ENCODE measurements at regions not wholly inside any gene's neighbourhood (a gene's known extent, or its start where the extent isn't known, plus 50 kb on each side); places are given as distances from the start of the nearest gene placed in this dataset.

- DNase-seq (no peak), ATAC-seq (replicated peaks in 1 of 4) (no peak)
- no peaks in the 10 kb centered on the region for H3K36me3 ChIP-seq (ENCODE audit: control insufficient read depth in 2 of 2, extremely low read depth in 1 of 2, insufficient read depth in 1 of 2, low read length in 1 of 2)
- ChIA-PET POLR2A (no interaction called here), CTCF (no interaction called here)
- no peak overlapping the region for H3K4me3 ChIP-seq (ENCODE audit: control insufficient read depth in 1 of 2, extremely low read depth in 1 of 2, low read length in 1 of 2)
- no peak overlapping the region for H3K27ac ChIP-seq (ENCODE audit: low read length)
- WGBS (ENCODE audit: insufficient coverage) = no CpG with 5 or more reads among the region's 2 CpGs
- H3K27me3 ChIP-seq (replicated peaks in 1 of 2; ENCODE audit: control insufficient read depth in 2 of 2, extremely low read depth in 1 of 2, insufficient read depth in 2 of 2, low read length in 1 of 2) = no peaks in the 10 kb centered on the region
- no peak overlapping the region for H3K4me3 Mint-ChIP-seq
- no peaks in the 10 kb centered on the region for H3K4me1 Mint-ChIP-seq
- no peaks in the 10 kb centered on the region for H3K4me1 ChIP-seq (ENCODE audit: control insufficient read depth in 1 of 2, extremely low read depth in 1 of 2, insufficient read depth in 2 of 2, low read length in 2 of 2)
- H3K27me3 Mint-ChIP-seq = no peaks in the 10 kb centered on the region
- no peaks in the 10 kb centered on the region for H3K9me3 Mint-ChIP-seq
- H3K27ac Mint-ChIP-seq = no peak overlapping the region
- no peaks in the 10 kb centered on the region for H3K36me3 Mint-ChIP-seq
- no peaks in the 10 kb centered on the region for H3K9me3 ChIP-seq
Measured at GRCh38 chr7:18378989-18379605, 116.5 kb upstream of the HDAC9 start.

- ATAC-seq (replicated peaks in 1 of 4) (no peak), DNase-seq (no peak)
- Mint-ChIP-seq H3K9me3 (no peaks in the 10 kb centered on the region), H3K27me3 (peaks cover 0 to 5% of the 10 kb centered on the region in 2 donors), H3K27ac (no peak overlapping the region), H3K36me3 (no peaks in the 10 kb centered on the region), H3K4me3 (no peak overlapping the region), H3K4me1 (no peaks in the 10 kb centered on the region)
- Histone ChIP-seq H3K27ac (ENCODE audit: low read length) (no peak overlapping the region), H3K27me3 (replicated peaks in 1 of 2; ENCODE audit: control insufficient read depth in 2 of 2, extremely low read depth in 1 of 2, insufficient read depth in 2 of 2, low read length in 1 of 2) (no peaks in the 10 kb centered on the region), H3K4me1 (ENCODE audit: control insufficient read depth in 1 of 2, extremely low read depth in 1 of 2, insufficient read depth in 2 of 2, low read length in 2 of 2) (no peaks in the 10 kb centered on the region), H3K9me3 (no peaks in the 10 kb centered on the region), H3K36me3 (ENCODE audit: control insufficient read depth in 2 of 2, extremely low read depth in 1 of 2, insufficient read depth in 1 of 2, low read length in 1 of 2) (no peaks in the 10 kb centered on the region), H3K4me3 (ENCODE audit: control insufficient read depth in 1 of 2, extremely low read depth in 1 of 2, low read length in 1 of 2) (no peak overlapping the region)
- WGBS (ENCODE audit: insufficient coverage) = no CpG with 5 or more reads among the region's 1 CpG
- POLR2A ChIA-PET = no interaction called here
- CTCF ChIA-PET = interaction anchor here in 1 of 2 donors (0.7 to 1.0 kb wide), 2 partner anchors 25 to 30 kb away, joined by 3 read pairs; no protein-coding TSS in a partner anchor
Measured at GRCh38 chr7:18384491-18385143, 110.9 kb upstream of the HDAC9 start.

- Mint-ChIP-seq H3K4me3 (no peak overlapping the region), H3K27ac (no peak overlapping the region), H3K9me3 (no peaks in the 10 kb centered on the region), H3K36me3 (no peaks in the 10 kb centered on the region), H3K4me1 (peaks cover 0 to 7% (median 0%) of the 10 kb centered on the region in 3 donors), H3K27me3 (peaks cover 0 to 5% of the 10 kb centered on the region in 2 donors)
- CTCF ChIA-PET = no interaction called here
- POLR2A ChIA-PET = no interaction called here
- 95% methylated on average over 2 of the region's 4 CpGs for WGBS (ENCODE audit: insufficient coverage)
- ATAC-seq (replicated peaks in 1 of 4) (no peak), DNase-seq (no peak)
- H3K9me3 ChIP-seq = no peaks in the 10 kb centered on the region
- H3K36me3 ChIP-seq (ENCODE audit: control insufficient read depth in 2 of 2, extremely low read depth in 1 of 2, insufficient read depth in 1 of 2, low read length in 1 of 2) = no peaks in the 10 kb centered on the region
- no peak overlapping the region for H3K27ac ChIP-seq (ENCODE audit: low read length)
- no peaks in the 10 kb centered on the region for H3K27me3 ChIP-seq (replicated peaks in 1 of 2; ENCODE audit: control insufficient read depth in 2 of 2, extremely low read depth in 1 of 2, insufficient read depth in 2 of 2, low read length in 1 of 2)
- H3K4me3 ChIP-seq (ENCODE audit: control insufficient read depth in 1 of 2, extremely low read depth in 1 of 2, low read length in 1 of 2) = no peak overlapping the region
- H3K4me1 ChIP-seq (ENCODE audit: control insufficient read depth in 1 of 2, extremely low read depth in 1 of 2, insufficient read depth in 2 of 2, low read length in 2 of 2) = no peaks in the 10 kb centered on the region
Measured at GRCh38 chr7:18386607-18387006, 108.9 kb upstream of the HDAC9 start.

- peaks cover 0 to 5% of the 10 kb centered on the region in 2 donors for H3K27me3 Mint-ChIP-seq
- H3K4me1 Mint-ChIP-seq = peaks cover 0 to 7% (median 0%) of the 10 kb centered on the region in 3 donors
- H3K27ac ChIP-seq (ENCODE audit: low read length) = no peak overlapping the region
- DNase-seq (no peak), ATAC-seq (replicated peaks in 1 of 4) (no peak)
- no peaks in the 10 kb centered on the region for H3K9me3 Mint-ChIP-seq
- WGBS (ENCODE audit: insufficient coverage) = no CpG with 5 or more reads among the region's 2 CpGs
- H3K4me1 ChIP-seq (ENCODE audit: control insufficient read depth in 1 of 2, extremely low read depth in 1 of 2, insufficient read depth in 2 of 2, low read length in 2 of 2) = no peaks in the 10 kb centered on the region
- no peaks in the 10 kb centered on the region for H3K36me3 Mint-ChIP-seq
- ChIA-PET CTCF (no interaction called here), POLR2A (no interaction called here)
- no peaks in the 10 kb centered on the region for H3K27me3 ChIP-seq (replicated peaks in 1 of 2; ENCODE audit: control insufficient read depth in 2 of 2, extremely low read depth in 1 of 2, insufficient read depth in 2 of 2, low read length in 1 of 2)
- no peak overlapping the region for H3K27ac Mint-ChIP-seq
- H3K4me3 Mint-ChIP-seq = no peak overlapping the region
- H3K9me3 ChIP-seq = no peaks in the 10 kb centered on the region
- H3K4me3 ChIP-seq (ENCODE audit: control insufficient read depth in 1 of 2, extremely low read depth in 1 of 2, low read length in 1 of 2) = no peak overlapping the region
- H3K36me3 ChIP-seq (ENCODE audit: control insufficient read depth in 2 of 2, extremely low read depth in 1 of 2, insufficient read depth in 1 of 2, low read length in 1 of 2) = no peaks in the 10 kb centered on the region
Measured at GRCh38 chr7:18387191-18387735, 108.3 kb upstream of the HDAC9 start.

GRCh38 chr7:18390535-18390907, 105.0 kb upstream of the HDAC9 start:
- no CpG with 5 or more reads among the region's 3 CpGs for WGBS (ENCODE audit: insufficient coverage)
- no peak overlapping the region for H3K27ac Mint-ChIP-seq
- peaks cover 0 to 7% (median 0%) of the 10 kb centered on the region in 3 donors for H3K4me1 Mint-ChIP-seq
- Histone ChIP-seq H3K4me1 (ENCODE audit: control insufficient read depth in 1 of 2, extremely low read depth in 1 of 2, insufficient read depth in 2 of 2, low read length in 2 of 2) (no peaks in the 10 kb centered on the region), H3K4me3 (ENCODE audit: control insufficient read depth in 1 of 2, extremely low read depth in 1 of 2, low read length in 1 of 2) (no peak overlapping the region), H3K27me3 (replicated peaks in 1 of 2; ENCODE audit: control insufficient read depth in 2 of 2, extremely low read depth in 1 of 2, insufficient read depth in 2 of 2, low read length in 1 of 2) (no peaks in the 10 kb centered on the region), H3K9me3 (no peaks in the 10 kb centered on the region), H3K36me3 (ENCODE audit: control insufficient read depth in 2 of 2, extremely low read depth in 1 of 2, insufficient read depth in 1 of 2, low read length in 1 of 2) (no peaks in the 10 kb centered on the region), H3K27ac (ENCODE audit: low read length) (no peak overlapping the region)
- ChIA-PET CTCF (no interaction called here), POLR2A (no interaction called here)
- DNase-seq (no peak), ATAC-seq (replicated peaks in 1 of 4) (no peak)
- H3K27me3 Mint-ChIP-seq = peaks cover 0 to 5% of the 10 kb centered on the region in 2 donors
- H3K9me3 Mint-ChIP-seq = no peaks in the 10 kb centered on the region
- no peak overlapping the region for H3K4me3 Mint-ChIP-seq
- no peaks in the 10 kb centered on the region for H3K36me3 Mint-ChIP-seq

GRCh38 chr7:18393465-18394118, 102.0 kb upstream of the HDAC9 start:
- H3K4me3 Mint-ChIP-seq = no peak overlapping the region
- ChIA-PET CTCF (interaction anchor here in 1 of 2 donors (0.6 to 0.7 kb wide), 2 partner anchors 18 to 28 kb away, joined by 3 to 7 read pairs; no protein-coding TSS in a partner anchor), POLR2A (interaction anchor here in 1 of 2 donors (0.6 kb wide), 1 partner anchor 40 kb away, joined by 3 read pairs; no protein-coding TSS in a partner anchor)
- H3K36me3 ChIP-seq (ENCODE audit: control insufficient read depth in 2 of 2, extremely low read depth in 1 of 2, insufficient read depth in 1 of 2, low read length in 1 of 2) = no peaks in the 10 kb centered on the region
- DNase-seq = no peak
- no peaks in the 10 kb centered on the region for H3K4me1 ChIP-seq (ENCODE audit: control insufficient read depth in 1 of 2, extremely low read depth in 1 of 2, insufficient read depth in 2 of 2, low read length in 2 of 2)
- peaks cover 0 to 7% (median 0%) of the 10 kb centered on the region in 3 donors for H3K4me1 Mint-ChIP-seq
- H3K27me3 Mint-ChIP-seq = peaks cover 0 to 5% of the 10 kb centered on the region in 2 donors
- no peaks in the 10 kb centered on the region for H3K36me3 Mint-ChIP-seq
- H3K27ac ChIP-seq (ENCODE audit: low read length) = no peak overlapping the region
- no peak overlapping the region for H3K4me3 ChIP-seq (ENCODE audit: control insufficient read depth in 1 of 2, extremely low read depth in 1 of 2, low read length in 1 of 2)
- H3K9me3 ChIP-seq = no peaks in the 10 kb centered on the region
- no peaks in the 10 kb centered on the region for H3K9me3 Mint-ChIP-seq
- no peak for ATAC-seq (replicated peaks in 1 of 4)
- no peak overlapping the region for H3K27ac Mint-ChIP-seq
- no peaks in the 10 kb centered on the region for H3K27me3 ChIP-seq (replicated peaks in 1 of 2; ENCODE audit: control insufficient read depth in 2 of 2, extremely low read depth in 1 of 2, insufficient read depth in 2 of 2, low read length in 1 of 2)
- no CpG with 5 or more reads among the region's 4 CpGs for WGBS (ENCODE audit: insufficient coverage)
